SK-N-MC (cell line): ENCODE measurements at regions not wholly inside any gene's neighbourhood (a gene's known extent, or its start where the extent isn't known, plus 50 kb on each side); places are given as distances from the start of the nearest gene placed in this dataset.

Source experiments
- EZH2 ChIP-seq: fragments of 200-600 bp; sonication (generic); IDR thresholded peaks from one replicate; pipeline ENCODE4 v1.6.1; 2017; ENCODE audit warnings: antibody characterized with exemption
- FOXP2 ChIP-seq: optimal IDR thresholded peaks from 2 replicates; pipeline ENCODE3; 2011; ENCODE audit warnings: mild to moderate bottlenecking, moderate library complexity; ENCODE audit not compliant: insufficient read depth; ENCODE audit errors: extremely low read length, control extremely low read depth
- POLR2AphosphoS5 ChIP-seq: IDR thresholded peaks from 2 replicates; pipeline ENCODE4 v1.6.1; 2012; ENCODE audit warnings: mild to moderate bottlenecking, low read depth, low read length, borderline replicate concordance

GRCh38 chr11:42390116-42390515, 921.7 kb upstream of the API5 start:
- TF ChIP-seq POLR2AphosphoS5 (no peak), EZH2 (no peak), FOXP2 (no peak)
